H1 (cell line): ENCODE measurements at regions not wholly inside any gene's neighbourhood (a gene's known extent, or its start where the extent isn't known, plus 50 kb on each side); places are given as distances from the start of the nearest gene placed in this dataset.

Experiments
- CBX8 ChIP-seq: fragments of 300-800, 300-1000 bp; sonication (generic); IDR thresholded peaks from 2 replicates; pipeline ENCODE4 v1.7.1; 2016; ENCODE audit warnings: low read depth, low read length, borderline replicate concordance
- CHD7 ChIP-seq: fragments of 300-600 bp; sonication (generic); IDR thresholded peaks from 2 replicates; pipeline ENCODE4 v1.7.1; 2012; ENCODE audit warnings: low read length, moderate library complexity, mild to moderate bottlenecking, inconsistent platforms; ENCODE audit not compliant: insufficient replicate concordance
- HDAC6 ChIP-seq: IDR thresholded peaks from one replicate; pipeline ENCODE4 v1.7.1; 2012; ENCODE audit warnings: low read depth, mild to moderate bottlenecking, inconsistent platforms, low read length, moderate library complexity
- MAX ChIP-seq: IDR thresholded peaks from 2 replicates; pipeline ENCODE4 v1.6.1; 2012; ENCODE audit warnings: inconsistent platforms
- POLR2A ChIP-seq, 2 experiments: IDR thresholded peaks; 1 replicate in 1 of 2; 2 replicates in 1 of 2; pipeline ENCODE4 v1.6.1; 2011; ENCODE audit warnings: low read depth in 2 of 2, low read length in 2 of 2, mild to moderate bottlenecking in 2 of 2; ENCODE audit errors: control extremely low read depth in 1 of 2
- RFX5 ChIP-seq: IDR thresholded peaks from 2 replicates; pipeline ENCODE4 v1.6.1; 2011; ENCODE audit warnings: low read depth, low read length, improper control_type of control experiment, borderline replicate concordance

- TF ChIP-seq CHD7 (no peak), HDAC6 (no peak), RFX5 (no peak), MAX (no peak), POLR2A (IDR thresholded peaks at IDR 0.05; ENCODE audit: control extremely low read depth in 1 of 2, low read depth in 2 of 2, low read length in 2 of 2) (no peak), CBX8 (no peak)
These were observed 422.9 kb downstream of the RAD51AP2 start (continued) for GRCh38 chr2:17095340-17095739.
